ENCODE measurements at regions not wholly inside any gene's neighbourhood (a gene's known extent, or its start where the extent isn't known, plus 50 kb on each side); places are given as distances from the start of the nearest gene placed in this dataset.

GRCh38 chr1:98360864-98361263 lies 300.7 kb upstream of the SNX7 start:
- TF ChIP-seq TCF12 (IDR thresholded peaks at IDR 0.05), result no peak
- TF ChIP-seq FOXM1 (IDR thresholded peaks at IDR 0.05; ENCODE audit: low read depth), result no peak
- TF ChIP-seq GABPA (IDR thresholded peaks at IDR 0.05; ENCODE audit: low read depth), result no peak
- TF ChIP-seq YY1 (IDR thresholded peaks at IDR 0.05; ENCODE audit: low read depth), result no peak
- TF ChIP-seq GATA2 (CRISPR knock-in tag; IDR thresholded peaks at IDR 0.05), result no peak
- no peak for TF ChIP-seq ELF1 (IDR thresholded peaks at IDR 0.05)
- no peak for TF ChIP-seq ZBTB33 (IDR thresholded peaks at IDR 0.05; ENCODE audit: borderline replicate concordance, low read depth)
- TF ChIP-seq POLR2AphosphoS5 (IDR thresholded peaks at IDR 0.05; ENCODE audit: low read depth, low read length), result no peak
- no peak for TF ChIP-seq FOSL2 (IDR thresholded peaks at IDR 0.05; ENCODE audit: borderline replicate concordance, low read depth)
- no peak for TF ChIP-seq MAX (IDR thresholded peaks at IDR 0.05; ENCODE audit: low read depth)
- TF ChIP-seq EZH2phosphoT487 (IDR thresholded peaks at IDR 0.05; ENCODE audit: borderline replicate concordance, low read depth), result no peak
- TF ChIP-seq PBX3 (IDR thresholded peaks at IDR 0.05), result no peak
- no peak for TF ChIP-seq TEAD4 (IDR thresholded peaks at IDR 0.05; ENCODE audit: borderline replicate concordance, insufficient read depth)
- ChIA-PET POLR2A (no interaction called here), CTCF (no interaction called here)
- no peaks in the 10 kb centered on the region for H3K9me2 ChIP-seq
- H2AFZ ChIP-seq (ENCODE audit: low read depth), result no peak overlapping the region
- H3K4me2 ChIP-seq, result no peak overlapping the region
- no peak overlapping the region for H3K9ac ChIP-seq
- H3K27me3 ChIP-seq (ENCODE audit: insufficient read depth), result no peaks in the 10 kb centered on the region
- H3K79me2 ChIP-seq (ENCODE audit: insufficient read depth), result no peaks in the 10 kb centered on the region
- 80% methylated on average over 2 of the region's 2 CpGs for WGBS (ENCODE audit: low lambda C conversion rate)
- DNase-seq, result no peak
- H3K4me1 ChIP-seq (ENCODE audit: control insufficient read depth in 1 of 2, insufficient read depth in 2 of 2, low read depth in 1 of 2, low read length in 1 of 2), result no peaks in the 10 kb centered on the region
- H4K20me1 ChIP-seq (ENCODE audit: insufficient read depth), result no peaks in the 10 kb centered on the region
- no peaks in the 10 kb centered on the region for H3K9me3 ChIP-seq
- H3F3A ChIP-seq (replicated peaks; ENCODE audit: insufficient read depth), result no peaks in the 10 kb centered on the region
- H3K27ac ChIP-seq (ENCODE audit: low read depth in 2 of 2, low read length in 1 of 2), result no peak overlapping the region
- no peak overlapping the region for H3K4me3 ChIP-seq (ENCODE audit: low read depth in 2 of 2, low read length in 1 of 2)
- H3K36me3 ChIP-seq (replicated peaks in 1 of 2; ENCODE audit: control insufficient read depth in 1 of 2, insufficient read depth in 2 of 2, low read length in 1 of 2), result no peaks in the 10 kb centered on the region

DNA sequence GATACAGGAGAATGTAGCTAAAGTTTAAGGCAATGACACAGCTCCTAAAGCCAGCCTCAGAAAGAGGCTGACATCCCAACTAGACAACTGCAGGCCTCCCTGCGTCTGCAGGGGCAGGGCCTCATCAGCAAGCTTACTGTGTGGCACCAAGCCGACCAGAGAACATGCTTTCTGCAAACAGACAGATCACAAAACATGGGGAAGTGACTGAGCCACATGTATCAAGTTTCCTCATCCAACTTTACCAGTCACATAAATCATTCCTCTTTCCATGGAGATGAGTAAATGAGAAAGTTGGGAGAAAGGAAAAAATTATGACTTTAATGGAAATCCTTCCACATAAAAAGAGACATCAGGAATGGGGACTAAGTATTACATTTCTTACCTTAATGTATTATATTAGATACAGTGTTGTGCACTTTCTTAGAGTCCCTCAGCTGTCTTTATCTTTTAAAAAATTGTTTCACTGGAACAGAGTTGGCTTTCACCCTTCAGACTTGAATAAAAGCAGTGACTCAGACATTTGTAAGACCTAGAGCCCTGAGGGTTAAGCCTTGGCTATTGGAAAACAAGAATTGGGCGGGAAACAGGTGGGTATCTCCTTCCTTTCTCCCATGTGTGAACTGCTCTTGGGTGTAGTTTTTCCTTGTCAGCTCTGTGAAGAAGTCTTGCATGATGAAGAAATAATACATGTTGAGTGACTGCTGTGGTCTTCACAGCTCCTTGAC lies 305.7 kb upstream of the SNX7 start:
- no peaks in the 10 kb centered on the region for H3K9me3 ChIP-seq
- peaks cover 0 to 2% of the 10 kb centered on the region in 2 experiments; a peak in 1 of 4 replicates for H3K4me1 ChIP-seq (ENCODE audit: control insufficient read depth in 1 of 2, insufficient read depth in 2 of 2, low read depth in 1 of 2, low read length in 1 of 2)
- TF ChIP-seq PBX3 (IDR thresholded peaks at IDR 0.05) (peak; percentile 24; the same call in 1 of the 2 replicates), RXRA (IDR thresholded peaks at IDR 0.05; ENCODE audit: borderline replicate concordance, low read depth) (no peak), RFX5 (IDR thresholded peaks at IDR 0.05; ENCODE audit: low read length) (no peak), MEF2A (IDR thresholded peaks at IDR 0.05; ENCODE audit: borderline replicate concordance, low read depth) (no peak), TEAD4 (IDR thresholded peaks at IDR 0.05; ENCODE audit: borderline replicate concordance, insufficient read depth) (no peak), NFIC (IDR thresholded peaks at IDR 0.05; ENCODE audit: borderline replicate concordance) (no peak), EP300 (IDR thresholded peaks at IDR 0.05; ENCODE audit: borderline replicate concordance in 1 of 2, low read depth in 1 of 2, low read length in 1 of 2) (no peak)
- DNase-seq, result no peak
- H3F3A ChIP-seq (replicated peaks; ENCODE audit: insufficient read depth), result no peaks in the 10 kb centered on the region
- ChIA-PET POLR2A (no interaction called here), CTCF (interaction anchor here (0.8 kb wide), 1 partner anchor 188 kb away, joined by 3 read pairs; no protein-coding TSS in a partner anchor)
- H3K9me2 ChIP-seq, result no peaks in the 10 kb centered on the region
- no peaks in the 10 kb centered on the region for H3K27me3 ChIP-seq (ENCODE audit: insufficient read depth)
- no peak overlapping the region for H3K4me2 ChIP-seq
- H3K79me2 ChIP-seq (ENCODE audit: insufficient read depth), result no peaks in the 10 kb centered on the region
- H4K20me1 ChIP-seq (ENCODE audit: insufficient read depth), result no peaks in the 10 kb centered on the region
- no peak overlapping the region for H3K9ac ChIP-seq
- WGBS (ENCODE audit: low lambda C conversion rate), result 91% methylated on average over 3 of the region's 3 CpGs
- H3K27ac ChIP-seq (ENCODE audit: low read depth in 2 of 2, low read length in 1 of 2), result no peak overlapping the region
- no peak overlapping the region for H3K4me3 ChIP-seq (ENCODE audit: low read depth in 2 of 2, low read length in 1 of 2)
- no peaks in the 10 kb centered on the region for H3K36me3 ChIP-seq (replicated peaks in 1 of 2; ENCODE audit: control insufficient read depth in 1 of 2, insufficient read depth in 2 of 2, low read length in 1 of 2)
- no peak overlapping the region for H2AFZ ChIP-seq (ENCODE audit: low read depth)
